Mucosa of descending colon (tissue), 3 donors: ENCODE measurements at regions not wholly inside any gene's neighbourhood (a gene's known extent, or its start where the extent isn't known, plus 50 kb on each side); places are given as distances from the start of the nearest gene placed in this dataset.

ENCODE experiments used
- ATAC-seq: fragments of 200-7000 bp; cut with Tn5 transposase; one replicate; pipeline ENCODE4 v1.9.1; 2020; ENCODE audit warnings: mild to moderate bottlenecking, moderate library complexity
- DNase-seq, 3 donors: peaks; one replicate each; pipeline ENCODE4 v3.0.0-alpha.2; 2020
- H3K36me3 ChIP-seq: fragments of 200-600 bp; one replicate; pipeline ENCODE4 v1.8.0; 2021; ENCODE audit warnings: low read depth, mild to moderate bottlenecking
- H3K4me1 ChIP-seq: fragments of 200-600 bp; one replicate; pipeline ENCODE4 v1.8.0; 2021; ENCODE audit warnings: low read depth, mild to moderate bottlenecking
- H3K4me3 ChIP-seq: fragments of 200-600 bp; one replicate; pipeline ENCODE4 v1.8.0; 2021; ENCODE audit warnings: mild to moderate bottlenecking
- H3K9me3 ChIP-seq: fragments of 200-600 bp; one replicate; pipeline ENCODE4 v1.8.0; 2021; ENCODE audit warnings: mild to moderate bottlenecking
- intact Hi-C, 2 donors: fragments of 100-400 bp; cut with DNase I in 1 of 2; cut with micrococcal nuclease in 1 of 2; formaldehyde crosslinking; loops; one replicate each; pipeline versions ENCODE4 v1.11.0 to v1.11.1; 2022; cut with DNase I, micrococcal nuclease
- TF ChIP-seq, protein P1 (sequence below): fragments of 200-600 bp; IDR thresholded peaks from one replicate; pipeline ENCODE4 v1.8.0; 2022; ENCODE audit warnings: antibody characterized with exemption, mild to moderate bottlenecking
- donor health status: DM: no; HTN: no; CAD: no; lungs with moderate emphysema.
- donor health status: DM: no; HTN: no; CAD: no.
- donor health status: DM: no; HTN: yes; CAD: no.

DNA sequence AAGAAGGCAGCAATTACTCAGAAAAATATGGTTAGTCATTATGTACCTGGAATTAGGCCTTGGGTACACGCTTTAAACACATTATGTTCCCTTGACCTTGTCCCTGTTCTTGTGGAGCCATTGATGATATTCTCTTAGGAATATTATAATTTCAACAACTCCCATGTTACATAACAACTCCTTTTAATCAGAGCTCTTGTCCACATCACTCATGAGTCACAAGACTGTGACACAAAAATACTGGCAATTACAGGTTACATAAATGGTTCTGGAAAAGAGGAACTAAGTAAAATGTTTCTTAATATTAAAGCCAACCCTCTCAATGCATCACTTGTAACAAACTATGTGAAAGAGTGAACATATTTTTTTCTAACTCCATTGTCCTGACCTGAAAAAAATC is 143.8 kb upstream of the PCLO start:
- Histone ChIP-seq H3K4me3 (no peak overlapping the region), H3K36me3 (no peaks in the 10 kb centered on the region), H3K9me3 (no peaks in the 10 kb centered on the region), H3K4me1 (no peaks in the 10 kb centered on the region)
- DNase-seq (no peak), ATAC-seq (no peak)
- TF ChIP-seq, protein P1, sequence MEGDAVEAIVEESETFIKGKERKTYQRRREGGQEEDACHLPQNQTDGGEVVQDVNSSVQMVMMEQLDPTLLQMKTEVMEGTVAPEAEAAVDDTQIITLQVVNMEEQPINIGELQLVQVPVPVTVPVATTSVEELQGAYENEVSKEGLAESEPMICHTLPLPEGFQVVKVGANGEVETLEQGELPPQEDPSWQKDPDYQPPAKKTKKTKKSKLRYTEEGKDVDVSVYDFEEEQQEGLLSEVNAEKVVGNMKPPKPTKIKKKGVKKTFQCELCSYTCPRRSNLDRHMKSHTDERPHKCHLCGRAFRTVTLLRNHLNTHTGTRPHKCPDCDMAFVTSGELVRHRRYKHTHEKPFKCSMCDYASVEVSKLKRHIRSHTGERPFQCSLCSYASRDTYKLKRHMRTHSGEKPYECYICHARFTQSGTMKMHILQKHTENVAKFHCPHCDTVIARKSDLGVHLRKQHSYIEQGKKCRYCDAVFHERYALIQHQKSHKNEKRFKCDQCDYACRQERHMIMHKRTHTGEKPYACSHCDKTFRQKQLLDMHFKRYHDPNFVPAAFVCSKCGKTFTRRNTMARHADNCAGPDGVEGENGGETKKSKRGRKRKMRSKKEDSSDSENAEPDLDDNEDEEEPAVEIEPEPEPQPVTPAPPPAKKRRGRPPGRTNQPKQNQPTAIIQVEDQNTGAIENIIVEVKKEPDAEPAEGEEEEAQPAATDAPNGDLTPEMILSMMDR: no peak
- intact Hi-C loops: no loop called here

DNA sequence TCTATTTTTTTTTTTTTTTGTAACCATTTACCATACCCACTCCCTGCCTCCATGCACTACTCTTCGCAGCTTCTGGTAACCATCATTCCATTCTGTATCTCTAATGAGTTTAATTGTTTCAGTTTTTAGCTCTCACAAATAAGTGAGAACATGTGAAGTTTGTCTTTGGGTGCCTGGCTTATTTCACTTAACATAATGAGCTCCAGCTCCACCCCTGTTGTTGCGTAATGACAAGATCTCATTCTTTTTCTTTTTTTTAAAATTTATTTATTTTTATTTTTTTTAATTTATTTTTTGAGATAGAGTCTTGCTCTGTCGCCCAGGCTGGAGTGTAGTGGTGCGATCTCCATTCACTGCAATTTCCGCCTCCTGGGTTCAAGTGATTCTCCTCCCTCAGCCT is 142.3 kb upstream of the PCLO start:
- no peaks in the 10 kb centered on the region for H3K9me3 ChIP-seq
- TF ChIP-seq, protein P1: no peak
- DNase-seq (no peak), ATAC-seq (no peak)
- no peaks in the 10 kb centered on the region for H3K4me1 ChIP-seq
- no peak overlapping the region for H3K4me3 ChIP-seq
- intact Hi-C loops: no loop called here
- no peaks in the 10 kb centered on the region for H3K36me3 ChIP-seq

- Histone ChIP-seq H3K36me3 (no peaks in the 10 kb centered on the region), H3K4me1 (no peaks in the 10 kb centered on the region), H3K4me3 (no peak overlapping the region), H3K9me3 (no peaks in the 10 kb centered on the region)
- intact Hi-C loops: no loop called here
- DNase-seq: no peak
- TF ChIP-seq, protein P1: no peak
- ATAC-seq: no peak
Observed at GRCh38 chr7:83301416-83301815, 138.7 kb upstream of the PCLO start.

DNA sequence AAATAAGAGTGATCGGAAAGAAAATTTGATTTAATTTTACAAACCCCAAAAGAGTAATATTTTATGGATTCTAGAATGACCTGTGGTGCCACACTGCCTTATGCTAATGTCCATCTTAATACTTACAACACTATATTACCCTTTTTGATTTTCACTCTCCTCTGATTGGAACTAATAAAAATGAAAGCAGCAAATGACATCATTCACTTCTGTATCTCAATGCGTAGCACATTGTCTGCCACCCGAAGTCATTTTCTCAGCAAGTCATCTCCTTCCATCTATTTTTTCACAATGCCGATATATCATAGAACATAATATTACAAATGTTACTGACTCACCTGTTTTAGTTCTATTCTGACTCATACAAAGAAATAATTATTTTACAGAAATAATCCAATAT is 127.5 kb upstream of the PCLO start:
- TF ChIP-seq, protein P1: no peak
- H3K9me3 ChIP-seq: no peaks in the 10 kb centered on the region
- DNase-seq: no peak
- H3K4me3 ChIP-seq: no peak overlapping the region
- H3K36me3 ChIP-seq: no peaks in the 10 kb centered on the region
- ATAC-seq: no peak
- intact Hi-C loops: no loop called here
- H3K4me1 ChIP-seq: no peaks in the 10 kb centered on the region

GRCh38 chr7:83289419-83289993 is 126.8 kb upstream of the PCLO start:
- Histone ChIP-seq H3K36me3 (no peaks in the 10 kb centered on the region), H3K4me3 (no peak overlapping the region), H3K4me1 (no peaks in the 10 kb centered on the region), H3K9me3 (no peaks in the 10 kb centered on the region)
- intact Hi-C loops: no loop called here
- ATAC-seq (no peak), DNase-seq (no peak)
- TF ChIP-seq, protein P1: no peak

GRCh38 chr7:83280671-83281070 is 118.0 kb upstream of the PCLO start:
- no peak for ATAC-seq
- no peaks in the 10 kb centered on the region for H3K36me3 ChIP-seq
- intact Hi-C loops: no loop called here
- H3K4me3 ChIP-seq: no peak overlapping the region
- H3K9me3 ChIP-seq: no peaks in the 10 kb centered on the region
- TF ChIP-seq, protein P1: no peak
- DNase-seq: no peak
- no peaks in the 10 kb centered on the region for H3K4me1 ChIP-seq
